NOMO-1 treated with DMSO at 0.1 percent for 48 hours (cell line): ENCODE measurements at regions not wholly inside any gene's neighbourhood (a gene's known extent, or its start where the extent isn't known, plus 50 kb on each side); places are given as distances from the start of the nearest gene placed in this dataset.
A peak's percentile ranks its signal among the peaks of the same experiment; 100 is the strongest.
"Not testable (repeated sequence)": the region's sequence is repeated elsewhere in the genome, so short reads cannot be mapped to it uniquely, and the experiment has no call there.

Experiments
- DNase-seq: peaks from one replicate; lab custom pipeline; 2025; ENCODE audit not compliant: unreplicated experiment; lab: John Stamatoyannopoulos, UW

GRCh38 chr22:26082866-26083265 lies 86.4 kb upstream of the SEZ6L start:
- no peak for DNase-seq

- no peak for DNase-seq
Observed at GRCh38 chr22:26086359-26086758, 82.9 kb upstream of the SEZ6L start.

GRCh38 chr22:26087816-26088215 lies 81.4 kb upstream of the SEZ6L start:
- DNase-seq: no peak

GRCh38 chr22:26090821-26091220 lies 78.4 kb upstream of the SEZ6L start:
- no peak for DNase-seq

- not testable (repeated sequence) for DNase-seq
Observed at GRCh38 chr22:26094497-26094896, 74.8 kb upstream of the SEZ6L start.

- peak; percentile 88 for DNase-seq
Observed at GRCh38 chr22:26095256-26095956, 73.9 kb upstream of the SEZ6L start.

- no peak for DNase-seq
Observed at GRCh38 chr22:26097411-26097810, 71.9 kb upstream of the SEZ6L start.

- no peak for DNase-seq
Observed at GRCh38 chr22:26097840-26098239, 71.4 kb upstream of the SEZ6L start.

- DNase-seq: no peak
Observed at GRCh38 chr22:26103023-26103422, 66.2 kb upstream of the SEZ6L start.

GRCh38 chr22:26106412-26106811 lies 62.9 kb upstream of the SEZ6L start:
- DNase-seq: no peak

- DNase-seq: no peak
Observed at GRCh38 chr22:26109686-26110315, 59.5 kb upstream of the SEZ6L start.

GRCh38 chr22:26114826-26115225 lies 54.4 kb upstream of the SEZ6L start:
- DNase-seq: no peak

GRCh38 chr22:26115266-26115665 lies 54.0 kb upstream of the SEZ6L start:
- DNase-seq: no peak
